Nephron progenitor cell (in vitro differentiated cells): ENCODE measurements at regions not wholly inside any gene's neighbourhood (a gene's known extent, or its start where the extent isn't known, plus 50 kb on each side); places are given as distances from the start of the nearest gene placed in this dataset.

Experiments used
- DNase-seq: peaks from one replicate; pipeline ENCODE4 v3.0.0; 2021
- H3K27ac Mint-ChIP-seq: 2 replicates; pipeline ENCODE4 v1.8.0; 2021; ENCODE audit warnings: mild to moderate bottlenecking, moderate library complexity, mixed read lengths
- H3K27me3 Mint-ChIP-seq: 2 replicates; pipeline ENCODE4 v1.8.0; 2021; ENCODE audit warnings: mild to moderate bottlenecking, low read depth, mixed read lengths; ENCODE audit not compliant: poor library complexity
- H3K36me3 Mint-ChIP-seq: 2 replicates; pipeline ENCODE4 v1.8.0; 2021; ENCODE audit warnings: low read depth, mixed read lengths
- H3K4me1 Mint-ChIP-seq: 2 replicates; pipeline ENCODE4 v1.8.0; 2021; ENCODE audit warnings: mixed read lengths
- H3K4me3 Mint-ChIP-seq: 2 replicates; pipeline ENCODE4 v1.8.0; 2021; ENCODE audit warnings: mild to moderate bottlenecking, moderate library complexity, mixed read lengths
- H3K9me3 Mint-ChIP-seq: 2 replicates; pipeline ENCODE4 v1.8.0; 2021; ENCODE audit warnings: mild to moderate bottlenecking, moderate library complexity, mixed read lengths
- CTCF ChIP-seq: fragments of 200-600 bp; sonication (generic); IDR thresholded peaks from 2 replicates; pipeline ENCODE4 v1.5.0; 2021; ENCODE audit warnings: antibody characterized with exemption

GRCh38 chr5:13553896-13554295 lies 390.6 kb downstream of the DNAH5 start:
- no peak for TF ChIP-seq CTCF
- peaks cover 5% of the 10 kb centered on the region for H3K27me3 Mint-ChIP-seq
- peak; percentile 83 for DNase-seq
- H3K4me3 Mint-ChIP-seq, result no peak overlapping the region
- H3K27ac Mint-ChIP-seq, result no peak overlapping the region
- no peaks in the 10 kb centered on the region for H3K4me1 Mint-ChIP-seq
- H3K36me3 Mint-ChIP-seq, result no peaks in the 10 kb centered on the region
- no peaks in the 10 kb centered on the region for H3K9me3 Mint-ChIP-seq

GRCh38 chr5:13552361-13552760 lies 392.1 kb downstream of the DNAH5 start:
- Mint-ChIP-seq H3K4me1 (no peaks in the 10 kb centered on the region), H3K4me3 (no peak overlapping the region), H3K36me3 (no peaks in the 10 kb centered on the region), H3K27ac (no peak overlapping the region), H3K27me3 (peaks cover under 1% of the 10 kb centered on the region), H3K9me3 (no peaks in the 10 kb centered on the region)
- no peak for DNase-seq
- no peak for TF ChIP-seq CTCF

- Mint-ChIP-seq H3K9me3 (no peaks in the 10 kb centered on the region), H3K27ac (no peak overlapping the region), H3K27me3 (no peaks in the 10 kb centered on the region), H3K4me1 (no peaks in the 10 kb centered on the region), H3K36me3 (no peaks in the 10 kb centered on the region), H3K4me3 (no peak overlapping the region)
- no peak for TF ChIP-seq CTCF
- DNase-seq, result no peak
Measured at GRCh38 chr5:13551645-13552044, 392.8 kb downstream of the DNAH5 start.

- no peak for DNase-seq
- no peaks in the 10 kb centered on the region for H3K36me3 Mint-ChIP-seq
- peaks cover 4% of the 10 kb centered on the region for H3K27me3 Mint-ChIP-seq
Measured at GRCh38 chr5:13540168-13540750, 404.2 kb downstream of the DNAH5 start.

GRCh38 chr5:13536933-13537332 lies 407.6 kb downstream of the DNAH5 start:
- peaks cover 4% of the 10 kb centered on the region for H3K27me3 Mint-ChIP-seq
- TF ChIP-seq CTCF, result no peak
- H3K4me1 Mint-ChIP-seq, result no peaks in the 10 kb centered on the region
- no peak overlapping the region for H3K27ac Mint-ChIP-seq
- no peaks in the 10 kb centered on the region for H3K36me3 Mint-ChIP-seq
- DNase-seq, result no peak
- no peak overlapping the region for H3K4me3 Mint-ChIP-seq
- H3K9me3 Mint-ChIP-seq, result no peaks in the 10 kb centered on the region

More at GRCh38 chr5:13540168-13540750, 404.2 kb downstream of the DNAH5 start:
- Mint-ChIP-seq H3K4me1 (no peaks in the 10 kb centered on the region), H3K9me3 (peaks cover 8% of the 10 kb centered on the region), H3K4me3 (no peak overlapping the region), H3K27ac (no peak overlapping the region)
- TF ChIP-seq CTCF, result no peak

- peaks cover 7% of the 10 kb centered on the region for H3K27me3 Mint-ChIP-seq
- no peak for DNase-seq
- H3K4me3 Mint-ChIP-seq, result no peak overlapping the region
- no peaks in the 10 kb centered on the region for H3K9me3 Mint-ChIP-seq
- H3K36me3 Mint-ChIP-seq, result no peaks in the 10 kb centered on the region
- no peak for TF ChIP-seq CTCF
- H3K4me1 Mint-ChIP-seq, result no peaks in the 10 kb centered on the region
- H3K27ac Mint-ChIP-seq, result no peak overlapping the region
Measured at GRCh38 chr5:13533833-13534232, 410.7 kb downstream of the DNAH5 start.
